ENCODE measurements at regions not wholly inside any gene's neighbourhood (a gene's known extent, or its start where the extent isn't known, plus 50 kb on each side); places are given as distances from the start of the nearest gene placed in this dataset.
"Not testable (repeated sequence)": the region's sequence is repeated elsewhere in the genome, so short reads cannot be mapped to it uniquely, and the experiment has no call there.

GRCh38 chr13:94800423-94800822, 88.1 kb upstream of the SOX21 start:
- TF ChIP-seq CTCF (conservative IDR thresholded peaks at IDR 0.05; ENCODE audit: low read depth, low read length) = no peak
- no peak overlapping the region for H3K4me3 ChIP-seq (ENCODE audit: low read depth, low read length)
- no peak for DNase-seq (ENCODE audit: low read depth)

- no peak overlapping the region for H3K4me3 ChIP-seq (ENCODE audit: low read depth, low read length)
- DNase-seq (ENCODE audit: low read depth) = no peak
- TF ChIP-seq CTCF (conservative IDR thresholded peaks at IDR 0.05; ENCODE audit: low read depth, low read length) = no peak
These were observed 87.0 kb upstream of the SOX21 start for GRCh38 chr13:94799299-94799698.

GRCh38 chr13:94798738-94799137, 86.4 kb upstream of the SOX21 start:
- no peak for DNase-seq (ENCODE audit: low read depth)
- TF ChIP-seq CTCF (conservative IDR thresholded peaks at IDR 0.05; ENCODE audit: low read depth, low read length) = no peak
- no peak overlapping the region for H3K4me3 ChIP-seq (ENCODE audit: low read depth, low read length)

- no peak for DNase-seq (ENCODE audit: low read depth)
- H3K4me3 ChIP-seq (ENCODE audit: low read depth, low read length) = no peak overlapping the region
- no peak for TF ChIP-seq CTCF (conservative IDR thresholded peaks at IDR 0.05; ENCODE audit: low read depth, low read length)
These were observed 82.9 kb upstream of the SOX21 start for GRCh38 chr13:94795292-94795691.

- not testable (repeated sequence) for H3K4me3 ChIP-seq (ENCODE audit: low read depth, low read length); DNase-seq (ENCODE audit: low read depth)
These were observed 73.9 kb upstream of the SOX21 start for GRCh38 chr13:94786246-94786645.

GRCh38 chr13:94784066-94784465, 71.7 kb upstream of the SOX21 start:
- TF ChIP-seq CTCF (conservative IDR thresholded peaks at IDR 0.05; ENCODE audit: low read depth, low read length) = no peak
- H3K4me3 ChIP-seq (ENCODE audit: low read depth, low read length) = no peak overlapping the region
- peak; percentile 13 for DNase-seq (ENCODE audit: low read depth)

GRCh38 chr13:94783489-94783888, 71.1 kb upstream of the SOX21 start:
- H3K4me3 ChIP-seq (ENCODE audit: low read depth, low read length) = no peak overlapping the region
- TF ChIP-seq CTCF (conservative IDR thresholded peaks at IDR 0.05; ENCODE audit: low read depth, low read length) = no peak
- no peak for DNase-seq (ENCODE audit: low read depth)

GRCh38 chr13:94780421-94780820, 68.1 kb upstream of the SOX21 start:
- no peak overlapping the region for H3K4me3 ChIP-seq (ENCODE audit: low read depth, low read length)
- no peak for TF ChIP-seq CTCF (conservative IDR thresholded peaks at IDR 0.05; ENCODE audit: low read depth, low read length)

More at GRCh38 chr13:94780421-94780820, 68.1 kb upstream of the SOX21 start:
- DNase-seq (ENCODE audit: low read depth) = no peak

Data from choroid plexus epithelial cell (primary cell).